Suppressor macrophage treated with lipopolysaccharide for 1 hour (primary cell): ENCODE measurements at regions not wholly inside any gene's neighbourhood (a gene's known extent, or its start where the extent isn't known, plus 50 kb on each side); places are given as distances from the start of the nearest gene placed in this dataset.

ENCODE experiments used
- DNase-seq, 3 donors: peaks; one replicate each; pipeline ENCODE4 v3.0.0-alpha.2; 2020 to 2022

GRCh38 chr1:25034736-25035522 lies 104.9 kb upstream of the RUNX3 start:
- DNase-seq = peak in 1 of 3 donors; percentile 44

- peak; percentile 86 to 90 (median 88) for DNase-seq
Observed at GRCh38 chr1:25033828-25034705, 104.0 kb upstream of the RUNX3 start.

DNA sequence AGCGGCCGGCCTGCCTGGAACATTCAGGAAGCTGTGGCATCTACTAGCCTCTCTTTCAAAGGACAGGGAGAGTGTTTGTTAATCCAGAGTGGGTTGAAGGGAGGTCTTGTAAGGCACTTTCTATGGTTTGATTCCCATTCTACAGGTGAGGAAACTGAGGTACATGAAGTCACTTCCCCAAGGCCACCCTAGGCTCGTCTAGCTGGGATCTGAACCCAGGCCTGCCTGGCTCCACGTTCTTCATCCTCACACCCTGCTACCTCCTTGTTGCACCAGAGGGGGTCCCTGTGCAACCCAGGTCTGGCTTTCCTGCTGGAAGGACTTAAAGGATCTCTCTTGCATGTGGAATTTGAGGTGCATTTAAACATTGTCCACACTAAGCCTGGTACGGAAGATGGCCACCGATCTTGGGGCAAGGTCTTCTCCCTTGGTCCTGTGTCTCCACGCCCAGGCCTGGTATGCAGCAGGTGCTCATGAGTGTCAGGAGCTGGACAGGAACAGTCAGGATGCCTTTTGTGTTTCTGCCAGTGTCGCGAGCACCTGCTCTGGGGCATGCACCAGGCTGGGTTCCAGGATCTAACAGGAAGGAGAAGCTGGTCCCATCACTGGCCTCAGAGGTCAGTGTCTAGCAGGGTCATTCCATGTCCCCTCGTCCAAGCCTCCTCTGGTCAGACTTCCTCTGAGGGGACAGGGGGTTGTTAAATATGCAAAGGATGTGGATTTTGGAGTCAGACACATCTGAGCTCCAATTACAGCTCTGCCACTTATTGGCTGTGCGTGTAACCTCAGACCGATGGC lies 103.2 kb upstream of the RUNX3 start:
- no peak for DNase-seq

DNA sequence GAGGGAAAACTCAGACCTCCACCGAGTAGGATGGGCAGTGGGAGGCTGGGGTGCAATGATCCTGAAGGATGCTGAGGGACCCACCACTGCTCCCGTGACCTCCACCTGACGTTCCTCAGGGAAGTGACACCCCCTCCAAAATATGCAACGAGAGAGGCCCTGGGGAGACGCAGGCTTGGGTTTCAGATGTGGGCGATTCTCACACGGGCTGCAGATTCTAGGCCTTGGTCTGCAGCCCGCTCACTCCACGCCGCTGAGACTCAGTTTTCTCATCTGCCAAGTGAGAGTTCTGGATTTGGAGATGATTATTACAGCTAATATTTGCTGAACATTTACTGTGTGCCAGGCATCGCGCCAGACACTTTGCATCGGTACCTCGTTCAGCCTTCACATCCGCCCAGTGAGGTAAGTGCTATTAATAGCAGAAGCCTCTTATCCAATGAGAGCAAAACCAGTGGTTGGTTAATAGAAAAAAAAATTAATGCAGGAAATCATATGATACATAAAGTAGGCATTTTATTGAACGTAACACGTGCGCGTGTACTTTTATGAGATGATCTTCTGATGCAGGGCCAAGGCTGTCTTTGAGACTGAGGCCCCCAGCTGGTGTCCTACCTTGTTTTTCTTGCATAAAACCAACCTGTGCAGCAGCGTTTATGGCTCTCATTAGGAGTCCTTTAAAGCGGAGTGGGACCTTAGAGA lies 102.0 kb upstream of the RUNX3 start:
- no peak for DNase-seq

DNA sequence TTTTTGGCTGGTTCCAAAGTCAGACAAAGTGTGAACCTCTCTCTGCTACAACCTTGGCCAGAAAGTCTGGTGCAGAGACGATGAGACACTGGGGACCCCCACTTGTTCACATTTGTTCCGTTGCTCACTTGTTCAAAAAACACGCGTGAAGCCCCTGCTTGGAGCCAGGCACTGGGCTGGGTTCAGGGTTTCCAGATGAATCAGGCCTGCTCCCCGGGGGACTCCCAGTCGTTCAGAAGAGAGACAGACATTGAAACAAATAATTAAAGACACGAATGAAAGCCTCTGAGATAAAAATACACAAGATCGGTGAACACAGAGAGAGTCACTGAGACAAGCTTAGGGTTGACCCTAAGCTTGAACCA lies 101.5 kb upstream of the RUNX3 start:
- peak; percentile 53 to 65 (median 58) for DNase-seq

DNA sequence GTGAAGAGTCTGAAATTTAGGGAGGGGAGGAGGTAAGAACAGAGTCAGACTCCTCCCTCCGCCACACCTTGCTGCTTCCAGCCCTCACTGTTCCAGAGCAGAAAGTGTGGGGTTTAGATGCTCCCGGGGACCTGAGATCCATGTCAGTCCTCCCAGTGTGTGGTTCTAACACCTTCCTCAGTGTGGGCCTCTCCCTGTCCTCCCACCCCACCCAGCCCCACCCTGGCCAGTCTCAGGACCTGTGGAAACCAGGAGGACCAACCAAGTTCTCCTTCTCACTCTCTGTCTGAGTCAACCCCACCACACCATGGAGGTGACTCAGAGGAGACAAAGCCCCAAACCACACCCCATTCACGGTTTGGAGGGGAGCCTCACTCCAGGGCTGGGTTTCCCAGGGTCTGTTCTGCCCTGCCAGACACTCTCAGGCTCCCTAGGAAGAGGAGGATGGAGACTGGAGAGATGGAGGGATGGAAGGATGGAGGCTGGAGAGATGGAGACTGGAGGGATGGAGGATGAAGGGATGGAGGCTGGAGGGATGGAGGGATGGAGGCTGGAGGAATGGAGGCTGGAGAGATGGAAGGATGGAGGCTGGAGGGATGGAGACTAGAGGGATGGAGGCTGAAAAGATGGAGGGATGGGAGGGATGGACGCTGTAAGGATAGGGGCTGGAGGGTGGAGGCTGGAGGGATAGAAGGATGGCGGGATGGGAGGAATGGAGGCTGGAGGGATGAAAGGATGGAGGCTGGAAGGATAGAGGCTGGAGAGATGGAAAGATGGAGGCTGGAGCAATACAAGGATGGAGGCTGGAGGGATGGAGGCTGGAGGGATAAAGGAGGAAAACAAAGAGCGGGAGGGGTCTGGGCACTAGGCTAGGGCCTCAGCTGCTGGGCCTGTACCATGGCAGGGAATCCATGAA lies 100.9 kb upstream of the RUNX3 start:
- peak; percentile 77 to 85 (median 84) for DNase-seq

GRCh38 chr1:25030012-25030411 lies 99.9 kb upstream of the RUNX3 start:
- DNase-seq = peak; percentile 35 to 63 (median 50)

GRCh38 chr1:25028907-25029599 lies 99.0 kb upstream of the RUNX3 start:
- peak; percentile 50 to 64 (median 54) for DNase-seq

DNA sequence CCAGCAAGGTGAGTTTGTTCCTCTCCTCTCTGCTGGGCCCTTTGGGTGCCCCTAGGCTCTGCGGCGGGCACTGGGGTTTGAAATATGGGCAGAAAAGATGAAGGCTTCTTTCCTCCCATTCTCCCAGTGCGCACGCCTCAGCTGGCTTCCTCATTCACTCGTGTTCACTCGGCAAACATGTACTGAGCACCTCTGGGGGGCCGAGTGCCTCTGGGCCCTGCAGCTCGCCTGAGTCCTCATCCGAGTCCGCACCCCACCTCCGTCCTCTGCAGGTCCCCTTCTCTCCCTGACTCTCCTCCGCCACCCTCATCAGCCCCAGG lies 98.5 kb upstream of the RUNX3 start:
- no peak for DNase-seq

GRCh38 chr1:25027822-25028586 lies 97.9 kb upstream of the RUNX3 start:
- peak; percentile 49 to 56 (median 51) for DNase-seq

DNA sequence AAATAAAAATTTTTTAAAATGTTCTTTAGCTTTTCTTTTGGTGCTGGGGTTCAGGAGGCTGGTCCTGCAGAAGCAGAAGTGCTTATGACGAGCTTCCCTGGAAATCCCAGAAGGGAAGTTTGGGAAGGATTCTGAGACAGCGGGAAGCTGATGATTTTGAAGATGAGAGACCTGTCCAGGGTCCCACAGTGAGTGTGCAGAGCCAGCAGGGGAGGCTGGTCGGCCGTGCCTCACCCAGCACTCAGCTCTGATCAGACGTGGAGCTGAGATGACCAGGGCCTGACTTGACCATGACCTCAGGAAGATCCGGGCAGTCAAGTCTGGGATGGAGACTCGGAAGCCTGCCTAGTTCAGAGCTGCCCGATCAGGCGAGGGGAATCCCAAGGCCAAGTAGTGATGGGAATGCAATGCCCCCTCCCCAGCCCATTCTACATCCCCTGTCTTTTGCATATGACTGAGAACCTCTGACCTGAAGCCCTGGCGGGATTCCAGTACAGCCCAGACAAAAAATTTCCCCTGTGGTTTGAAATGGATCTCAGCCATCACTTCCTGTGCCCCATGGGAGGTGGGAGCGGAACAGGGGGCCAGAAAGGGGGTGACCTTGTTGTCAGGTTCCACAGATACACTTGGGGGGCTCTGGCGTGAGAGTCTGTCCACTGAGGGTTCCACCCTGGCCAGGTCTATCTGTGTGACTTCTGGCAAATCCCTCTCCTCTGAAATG lies 96.8 kb upstream of the RUNX3 start:
- DNase-seq = peak; percentile 70 to 82 (median 71)

GRCh38 chr1:25026304-25026703 lies 96.2 kb upstream of the RUNX3 start:
- DNase-seq = no peak

GRCh38 chr1:25024615-25025350 lies 94.7 kb upstream of the RUNX3 start:
- no peak for DNase-seq

DNA sequence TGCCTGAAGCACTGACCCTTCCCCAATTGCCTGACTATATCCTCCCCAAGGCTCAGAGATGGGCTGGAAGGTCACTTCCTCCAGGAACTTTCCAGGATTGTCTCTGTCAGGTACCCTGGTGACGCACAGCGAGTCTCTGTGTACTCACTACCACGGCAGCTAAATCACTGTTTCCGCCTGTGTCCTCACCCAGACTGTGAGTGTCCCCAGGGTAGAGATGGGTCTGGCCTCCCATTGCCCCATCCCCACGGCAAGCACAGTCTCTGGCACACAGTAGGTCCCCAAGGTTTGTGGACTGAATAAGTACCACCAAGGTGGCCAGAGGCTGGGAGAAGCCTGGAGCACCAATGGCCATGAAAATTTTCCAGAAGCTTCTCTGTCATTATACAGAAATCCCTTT lies 93.8 kb upstream of the RUNX3 start:
- DNase-seq = no peak

- no peak for DNase-seq
Observed at GRCh38 chr1:25023190-25023578, 93.1 kb upstream of the RUNX3 start.

DNA sequence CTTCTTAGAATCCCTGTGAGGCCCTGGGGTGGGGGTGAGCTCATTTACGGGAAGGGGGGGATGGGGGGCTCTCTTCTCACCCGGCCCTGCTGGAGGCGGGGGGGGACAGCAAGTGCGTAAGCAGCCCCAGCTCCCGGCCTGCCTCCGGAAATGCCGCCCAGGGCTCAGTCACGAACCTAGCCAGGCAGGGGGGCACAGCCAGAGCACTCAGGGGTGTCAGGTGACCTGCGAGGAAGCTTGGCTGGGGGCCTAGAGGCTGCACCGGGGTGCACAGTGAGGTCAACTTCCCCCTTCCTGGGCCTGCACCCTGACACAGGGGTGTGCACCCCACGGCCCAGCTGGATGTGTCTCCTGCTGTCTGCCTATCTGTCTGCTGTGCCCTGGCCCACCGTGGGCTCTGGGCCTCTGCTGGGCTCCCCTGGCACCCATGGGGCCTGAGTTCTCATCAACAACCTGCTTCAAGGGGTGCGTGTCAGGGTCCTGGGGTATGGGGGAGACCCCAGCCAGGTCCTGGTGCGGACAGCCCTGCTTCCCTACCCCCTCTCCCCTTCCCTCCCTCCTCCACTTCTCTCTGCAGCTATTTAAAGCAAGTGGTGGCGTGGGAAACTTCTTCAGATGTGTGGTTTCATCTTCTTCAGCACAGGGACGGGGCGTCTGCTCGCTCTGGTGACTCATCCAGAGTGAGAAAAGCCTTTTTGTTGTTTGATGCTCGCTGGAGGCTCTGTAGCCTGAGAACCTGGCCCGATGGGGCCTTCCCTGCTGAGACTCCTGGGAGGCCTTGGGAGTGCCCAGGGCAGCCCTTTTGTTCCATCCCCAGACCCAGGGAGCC lies 92.5 kb upstream of the RUNX3 start:
- peak; percentile 93 to 97 (median 95) for DNase-seq

- DNase-seq = no peak
Observed at GRCh38 chr1:25021591-25022215, 91.6 kb upstream of the RUNX3 start.
